GM21717 (cell line): ENCODE measurements at regions not wholly inside any gene's neighbourhood (a gene's known extent, or its start where the extent isn't known, plus 50 kb on each side); places are given as distances from the start of the nearest gene placed in this dataset.
"Not testable (repeated sequence)": the region's sequence is repeated elsewhere in the genome, so short reads cannot be mapped to it uniquely, and the experiment has no call there.

Source experiments
- ATAC-seq: cut with Tn5 transposase; IDR thresholded peaks from one replicate; pipeline ENCODE4 v1.9.1; 2021; ENCODE audit warnings: mild to moderate bottlenecking, moderate library complexity; ENCODE audit not compliant: unreplicated experiment

DNA sequence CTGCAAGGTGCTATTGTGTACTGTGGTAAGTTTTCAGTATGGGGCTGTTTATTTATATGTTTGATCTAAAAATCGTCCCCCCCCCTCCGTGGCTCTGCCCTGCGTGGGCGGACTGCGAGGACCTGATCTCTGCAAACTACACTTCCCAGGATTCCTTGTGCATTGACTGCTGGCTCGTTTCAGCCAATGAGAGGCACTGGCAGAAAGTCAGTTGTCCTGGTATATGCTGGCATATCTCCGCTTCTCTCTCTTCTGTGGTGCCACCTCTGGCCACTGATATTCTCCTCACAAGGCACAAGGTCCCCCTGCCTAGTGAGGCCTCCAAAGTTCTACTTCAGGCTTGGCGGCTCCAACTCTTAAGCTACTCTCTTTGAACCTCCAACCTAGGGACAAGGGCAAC lies 168.8 kb upstream of the ZFP42 start:
- no peak for ATAC-seq

GRCh38 chr4:187827631-187828030 lies 167.9 kb upstream of the ZFP42 start:
- no peak for ATAC-seq

DNA sequence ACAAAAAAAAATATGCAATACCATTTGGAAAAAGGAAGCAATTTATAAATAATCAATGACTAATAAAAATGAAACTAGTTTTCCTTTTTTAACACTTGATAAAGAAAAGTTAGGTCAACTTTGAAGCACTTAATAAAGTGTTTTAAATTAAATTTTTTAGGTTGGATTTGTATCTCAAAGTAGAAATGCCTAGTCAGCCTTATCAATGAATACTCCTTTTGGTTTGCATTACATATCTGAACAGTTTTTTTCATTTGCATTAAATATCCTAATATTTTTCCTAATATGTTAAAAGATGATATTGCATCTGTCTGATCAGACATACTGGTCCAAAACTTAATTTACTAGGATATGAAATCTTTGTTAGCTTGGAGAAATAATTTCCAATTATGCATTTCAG lies 155.8 kb upstream of the ZFP42 start:
- no peak for ATAC-seq

- no peak for ATAC-seq
Observed at GRCh38 chr4:187840814-187841213, 154.8 kb upstream of the ZFP42 start.

DNA sequence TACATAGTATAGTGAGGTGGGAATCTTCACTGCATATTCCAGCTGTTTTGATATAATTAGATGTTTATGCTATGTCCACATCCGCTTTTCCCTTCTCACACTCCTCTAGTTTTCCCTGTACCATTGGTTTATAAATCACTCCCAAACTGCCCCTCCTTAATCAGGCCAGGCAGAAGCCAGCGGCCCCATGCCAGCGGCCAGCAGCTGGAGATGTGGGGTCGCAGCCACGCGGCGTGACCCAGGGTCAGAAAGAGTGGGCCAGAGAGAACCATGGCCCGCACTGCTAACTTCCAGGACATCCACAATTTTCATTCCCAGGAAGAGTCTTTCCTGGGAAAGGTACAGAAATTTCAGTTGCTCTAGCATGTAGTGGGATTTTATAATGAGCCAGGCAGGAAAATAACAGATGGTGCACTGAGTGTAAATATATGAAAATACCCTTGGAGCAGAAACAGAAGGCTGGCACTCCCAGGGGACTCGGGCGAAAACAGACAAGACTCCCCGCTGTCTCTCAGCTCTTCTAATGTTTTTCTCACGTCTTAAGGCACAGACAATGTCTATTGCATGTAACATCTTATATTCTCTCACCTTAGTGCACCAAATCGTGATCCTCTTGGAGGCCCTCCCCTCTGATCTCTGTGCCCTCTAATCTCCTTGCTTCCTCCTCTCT lies 145.9 kb upstream of the ZFP42 start:
- ATAC-seq: no peak

DNA sequence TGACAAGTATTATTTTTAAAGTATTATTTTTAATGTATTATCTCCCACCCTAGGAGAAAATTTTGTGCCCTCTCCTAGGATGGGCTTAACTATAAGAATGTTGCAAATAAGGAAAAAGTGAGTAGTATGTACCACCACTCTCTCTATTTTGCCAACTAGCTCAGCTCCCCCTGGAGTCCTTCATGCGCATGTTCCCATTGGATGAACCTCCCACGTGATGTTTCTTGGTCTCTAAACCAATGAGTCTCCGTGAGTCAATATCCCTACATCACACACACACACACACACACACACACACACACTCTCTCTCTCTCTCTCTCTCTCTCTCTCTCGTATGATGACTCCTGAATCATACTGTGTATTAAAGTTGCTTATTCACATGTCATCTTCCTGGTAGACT lies 129.7 kb upstream of the ZFP42 start:
- no peak for ATAC-seq

DNA sequence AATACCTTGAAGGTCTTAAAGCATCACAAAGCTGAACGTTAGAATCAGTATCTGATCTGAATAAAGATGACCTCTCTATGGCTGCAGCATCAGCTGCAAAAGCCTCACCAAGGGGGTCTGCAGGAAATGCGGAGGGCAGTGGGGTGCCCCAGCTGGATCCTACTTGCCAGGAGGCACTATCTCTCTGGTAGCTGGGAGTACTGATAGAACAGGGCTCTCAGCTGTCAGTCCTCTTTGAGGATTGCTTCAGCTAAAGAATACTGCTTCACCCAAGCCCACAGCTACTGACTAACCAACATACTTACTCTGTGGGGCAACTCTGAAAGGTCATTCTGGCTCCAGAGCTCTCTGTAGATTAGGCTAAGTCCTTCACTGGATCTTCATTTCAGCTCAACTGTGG lies 112.5 kb upstream of the ZFP42 start:
- no peak for ATAC-seq

GRCh38 chr4:187883836-187884475 lies 111.6 kb upstream of the ZFP42 start:
- ATAC-seq: no peak

DNA sequence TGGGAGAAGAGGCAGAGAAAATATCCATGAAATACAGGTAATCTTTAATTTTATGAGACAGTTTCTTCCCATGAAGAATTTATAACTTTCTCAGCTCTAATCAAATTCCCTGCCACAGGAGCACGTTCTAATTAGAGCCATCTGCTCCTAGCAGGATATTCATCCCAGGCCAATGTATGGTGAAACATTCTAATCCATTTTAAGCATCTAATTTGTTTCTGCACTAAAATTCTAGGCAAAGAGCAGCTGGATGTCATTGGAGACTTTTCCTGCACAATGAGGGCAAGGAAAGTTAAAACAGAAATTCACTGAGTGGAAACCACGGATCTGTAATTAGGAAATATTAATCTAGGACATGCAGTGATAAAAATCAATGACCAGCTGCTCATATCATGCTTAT lies 107.7 kb upstream of the ZFP42 start:
- ATAC-seq: no peak

DNA sequence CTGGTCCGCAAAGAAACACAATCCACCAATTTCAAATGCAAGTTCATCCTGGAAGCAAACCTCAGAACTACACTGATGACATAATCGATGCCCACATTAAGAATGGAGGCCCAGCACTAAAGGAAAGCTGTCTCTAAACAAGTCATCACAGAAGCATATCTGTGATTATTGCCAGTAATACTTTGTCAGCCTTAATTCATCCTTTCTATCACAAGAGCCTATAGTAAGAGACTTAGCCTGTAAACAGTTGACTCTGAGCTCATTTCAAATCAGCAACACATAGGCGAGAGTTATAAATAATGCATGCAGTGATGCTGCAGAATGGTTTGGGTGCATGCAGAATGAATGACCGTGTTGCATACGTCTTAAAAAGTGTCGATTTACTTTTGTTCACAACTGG lies 105.9 kb upstream of the ZFP42 start:
- ATAC-seq: no peak

- ATAC-seq: no peak
Observed at GRCh38 chr4:187893418-187893817, 102.2 kb upstream of the ZFP42 start.

- ATAC-seq: no peak
Observed at GRCh38 chr4:187903106-187903505, 92.5 kb upstream of the ZFP42 start.

- ATAC-seq: no peak
Observed at GRCh38 chr4:187903700-187904099, 91.9 kb upstream of the ZFP42 start.

GRCh38 chr4:187908079-187908561 lies 87.5 kb upstream of the ZFP42 start:
- ATAC-seq: no peak

GRCh38 chr4:187908731-187909130 lies 86.8 kb upstream of the ZFP42 start:
- ATAC-seq: no peak

DNA sequence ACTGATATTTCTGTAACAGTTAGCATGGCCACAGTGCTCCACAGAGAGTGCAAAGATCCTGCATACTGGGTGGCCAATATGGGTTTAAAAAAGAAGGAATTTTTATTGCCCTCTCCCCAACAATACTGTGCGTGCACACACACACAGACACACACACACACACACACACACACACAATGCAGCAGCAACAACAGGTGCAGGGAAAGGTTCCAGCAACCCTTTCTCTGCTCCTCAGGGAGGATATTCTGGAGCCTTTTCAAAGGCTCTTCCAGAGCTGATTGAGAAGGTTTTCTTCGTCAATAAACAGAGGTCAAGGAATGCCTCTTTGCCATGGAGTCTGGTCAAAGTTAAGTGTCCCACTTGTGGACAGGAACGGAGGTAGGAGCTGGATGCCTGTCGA lies 84.8 kb upstream of the ZFP42 start:
- ATAC-seq: no peak

GRCh38 chr4:187915406-187915805 lies 80.2 kb upstream of the ZFP42 start:
- not testable (repeated sequence) for ATAC-seq

GRCh38 chr4:187919966-187920365 lies 75.6 kb upstream of the ZFP42 start:
- no peak for ATAC-seq

- no peak for ATAC-seq
Observed at GRCh38 chr4:187921946-187922623, 73.5 kb upstream of the ZFP42 start.

DNA sequence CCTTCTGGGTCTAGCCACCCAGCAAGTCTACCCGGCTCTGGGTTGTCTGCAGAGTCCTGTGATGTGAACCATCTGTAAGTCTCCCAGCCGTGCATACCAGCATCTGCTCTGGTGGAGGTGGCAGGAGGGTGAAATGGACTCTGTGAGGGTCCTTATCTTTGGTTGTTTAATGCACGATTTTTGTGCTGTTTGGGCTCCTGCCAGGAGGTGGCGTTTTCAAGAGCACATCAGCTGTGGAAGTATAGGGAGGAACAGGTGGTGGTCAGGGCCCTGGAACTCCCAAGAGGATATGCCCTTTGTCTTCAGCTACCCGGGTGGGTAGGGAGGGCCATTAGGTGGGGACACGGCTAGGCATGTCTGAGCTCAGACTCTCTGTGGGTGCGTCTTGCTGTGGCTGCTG lies 66.5 kb upstream of the ZFP42 start:
- ATAC-seq: no peak

DNA sequence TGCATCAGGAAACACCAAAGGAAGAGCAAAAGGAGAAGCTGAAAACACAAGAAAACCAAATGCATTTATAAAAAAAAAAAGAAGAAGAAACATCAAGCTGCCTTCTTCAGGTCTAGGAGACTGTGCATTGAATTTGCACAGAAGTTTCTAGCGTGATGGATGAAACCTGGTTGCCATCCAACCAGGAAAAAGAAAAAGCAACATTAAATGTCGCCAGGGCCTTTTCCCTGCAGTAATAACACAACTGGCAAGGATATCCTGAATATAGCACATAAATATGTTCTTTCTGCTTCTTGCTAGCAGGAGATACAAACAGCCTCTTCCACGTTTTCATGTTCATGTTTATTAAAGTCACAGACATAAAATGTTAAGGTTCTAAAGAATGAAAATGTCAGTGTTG lies 60.8 kb upstream of the ZFP42 start:
- ATAC-seq: no peak

DNA sequence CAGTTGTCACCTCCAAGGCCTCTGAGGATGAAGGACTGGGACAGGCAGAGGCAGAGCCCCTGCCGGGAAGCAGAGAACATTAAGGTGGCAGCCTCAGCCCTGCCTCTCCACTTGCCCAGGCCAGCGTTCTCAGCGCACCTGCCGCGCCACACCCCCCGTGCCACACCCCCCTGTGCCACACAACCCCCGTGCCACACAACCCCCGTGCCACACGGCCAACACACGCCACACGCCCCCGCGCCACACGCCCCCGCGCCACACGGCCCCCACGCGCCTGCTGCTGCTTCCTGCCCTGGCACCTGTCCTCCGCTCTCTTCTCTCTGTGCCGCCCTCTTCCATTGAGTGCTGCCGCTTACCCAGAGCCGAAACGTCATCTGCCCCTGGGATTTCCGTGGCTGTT lies 58.0 kb upstream of the ZFP42 start:
- ATAC-seq: no peak
